HUES48 (cell line): ENCODE measurements at regions not wholly inside any gene's neighbourhood (a gene's known extent, or its start where the extent isn't known, plus 50 kb on each side); places are given as distances from the start of the nearest gene placed in this dataset.

Experiments used
- H3K27ac ChIP-seq: one replicate; pipeline ENCODE4 v1.7.0; 2013; ENCODE audit warnings: low read depth, low read length, inconsistent platforms
- H3K27me3 ChIP-seq: 2 replicates; pipeline ENCODE4 v1.6.1; 2013; ENCODE audit warnings: mild to moderate bottlenecking, low read length; ENCODE audit not compliant: control insufficient read depth, insufficient read depth
- H3K36me3 ChIP-seq: 2 replicates; pipeline ENCODE4 v1.6.1; 2013; ENCODE audit warnings: low read length; ENCODE audit not compliant: control insufficient read depth, insufficient read depth
- H3K4me1 ChIP-seq: 2 replicates; pipeline ENCODE4 v1.6.1; 2013; ENCODE audit warnings: mild to moderate bottlenecking, low read length; ENCODE audit not compliant: control insufficient read depth, insufficient read depth
- H3K4me3 ChIP-seq: 2 replicates; pipeline ENCODE4 v1.5.1; 2013; ENCODE audit warnings: mild to moderate bottlenecking, low read depth, low read length
- H3K9ac ChIP-seq: 2 replicates; pipeline ENCODE4 v1.6.1; 2013; ENCODE audit warnings: mild to moderate bottlenecking, low read depth, low read length, moderate library complexity
- H3K9me3 ChIP-seq: 2 replicates; pipeline ENCODE4 v1.6.1; 2013; ENCODE audit warnings: low read length; ENCODE audit not compliant: control insufficient read depth, insufficient read depth

DNA sequence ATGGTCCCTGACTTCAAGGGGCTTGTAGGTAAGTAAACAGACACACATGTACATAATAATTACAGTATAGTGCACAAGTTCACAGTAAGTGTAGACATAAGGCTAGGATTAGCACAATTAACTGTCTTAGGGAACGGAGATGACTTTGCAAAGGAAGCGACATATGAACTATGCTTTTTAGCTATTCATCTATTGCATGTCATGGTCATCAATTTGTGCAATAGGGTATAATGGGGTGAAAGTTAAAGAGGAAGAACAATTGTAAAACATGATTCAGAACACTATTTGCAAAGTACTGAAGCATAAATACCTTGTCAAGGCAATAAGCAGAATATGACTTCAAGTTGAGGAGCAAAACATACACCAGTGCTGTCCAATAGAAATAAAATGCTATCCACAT is 112.3 kb upstream of the SLC8A1 start:
- H3K36me3 ChIP-seq, result no peaks in the 10 kb centered on the region
- no peaks in the 10 kb centered on the region for H3K27me3 ChIP-seq
- no peak overlapping the region for H3K4me3 ChIP-seq
- no peaks in the 10 kb centered on the region for H3K9me3 ChIP-seq
- H3K9ac ChIP-seq, result no peak overlapping the region
- no peaks in the 10 kb centered on the region for H3K4me1 ChIP-seq
- no peak overlapping the region for H3K27ac ChIP-seq

DNA sequence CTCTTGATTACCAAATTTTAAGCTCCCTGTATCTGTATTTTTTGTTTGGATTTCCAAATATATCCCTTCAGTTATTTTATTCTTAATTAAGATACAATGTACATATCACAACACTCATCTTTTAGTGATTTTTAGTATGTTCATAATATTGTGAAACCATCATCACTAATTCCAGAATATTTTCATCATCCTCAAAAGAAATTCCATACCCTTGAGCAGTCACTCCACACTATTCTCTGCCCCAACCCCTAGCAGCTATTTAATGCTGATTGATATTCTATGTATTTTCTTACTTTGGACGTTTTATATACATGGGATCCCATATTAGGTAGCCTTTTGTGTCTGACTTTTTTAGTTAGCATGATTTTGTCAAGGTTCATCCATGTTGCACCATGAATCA is 127.4 kb upstream of the SLC8A1 start:
- Histone ChIP-seq H3K4me1 (no peaks in the 10 kb centered on the region), H3K27me3 (no peaks in the 10 kb centered on the region), H3K4me3 (no peak overlapping the region)

GRCh38 chr2:40584432-40584831 is 132.5 kb upstream of the SLC8A1 start:
- Histone ChIP-seq H3K4me3 (no peak overlapping the region), H3K27me3 (no peaks in the 10 kb centered on the region), H3K27ac (no peak overlapping the region), H3K9ac (no peak overlapping the region), H3K4me1 (no peaks in the 10 kb centered on the region), H3K36me3 (no peaks in the 10 kb centered on the region), H3K9me3 (no peaks in the 10 kb centered on the region)

More for the DNA sequence above, 127.4 kb upstream of the SLC8A1 start:
- Histone ChIP-seq H3K9ac (no peak overlapping the region), H3K27ac (no peak overlapping the region), H3K36me3 (no peaks in the 10 kb centered on the region), H3K9me3 (no peaks in the 10 kb centered on the region)

GRCh38 chr2:40591774-40592173 is 139.9 kb upstream of the SLC8A1 start:
- H3K36me3 ChIP-seq, result no peaks in the 10 kb centered on the region
- no peaks in the 10 kb centered on the region for H3K27me3 ChIP-seq
- H3K9me3 ChIP-seq, result no peaks in the 10 kb centered on the region
- peaks cover 10% of the 10 kb centered on the region for H3K4me1 ChIP-seq
- no peak overlapping the region for H3K9ac ChIP-seq
- H3K4me3 ChIP-seq, result no peak overlapping the region
- H3K27ac ChIP-seq, result no peak overlapping the region

GRCh38 chr2:40592218-40592617 is 140.3 kb upstream of the SLC8A1 start:
- no peaks in the 10 kb centered on the region for H3K36me3 ChIP-seq
- H3K4me3 ChIP-seq, result no peak overlapping the region
- H3K27me3 ChIP-seq, result no peaks in the 10 kb centered on the region
- H3K4me1 ChIP-seq, result peaks cover 10% of the 10 kb centered on the region
- H3K9ac ChIP-seq, result no peak overlapping the region
- no peak overlapping the region for H3K27ac ChIP-seq
- H3K9me3 ChIP-seq, result no peaks in the 10 kb centered on the region

GRCh38 chr2:40606862-40607261 is 155.0 kb upstream of the SLC8A1 start:
- H3K9ac ChIP-seq, result no peak overlapping the region
- no peaks in the 10 kb centered on the region for H3K4me1 ChIP-seq

GRCh38 chr2:40611196-40611595 is 159.3 kb upstream of the SLC8A1 start:
- no peaks in the 10 kb centered on the region for H3K36me3 ChIP-seq
- H3K4me1 ChIP-seq, result no peaks in the 10 kb centered on the region
- no peak overlapping the region for H3K9ac ChIP-seq
- no peaks in the 10 kb centered on the region for H3K27me3 ChIP-seq
- H3K9me3 ChIP-seq, result no peaks in the 10 kb centered on the region
- no peak overlapping the region for H3K27ac ChIP-seq
- H3K4me3 ChIP-seq, result no peak overlapping the region

More at GRCh38 chr2:40606862-40607261, 155.0 kb upstream of the SLC8A1 start:
- no peaks in the 10 kb centered on the region for H3K36me3 ChIP-seq
- no peak overlapping the region for H3K4me3 ChIP-seq
- H3K9me3 ChIP-seq, result no peaks in the 10 kb centered on the region
- no peaks in the 10 kb centered on the region for H3K27me3 ChIP-seq
- no peak overlapping the region for H3K27ac ChIP-seq

GRCh38 chr2:40625849-40626248 is 174.0 kb upstream of the SLC8A1 start:
- Histone ChIP-seq H3K9me3 (no peaks in the 10 kb centered on the region), H3K9ac (no peak overlapping the region), H3K27me3 (no peaks in the 10 kb centered on the region), H3K27ac (no peak overlapping the region), H3K4me3 (no peak overlapping the region), H3K4me1 (no peaks in the 10 kb centered on the region), H3K36me3 (no peaks in the 10 kb centered on the region)

GRCh38 chr2:40628556-40628955 is 176.7 kb upstream of the SLC8A1 start:
- no peaks in the 10 kb centered on the region for H3K36me3 ChIP-seq

DNA sequence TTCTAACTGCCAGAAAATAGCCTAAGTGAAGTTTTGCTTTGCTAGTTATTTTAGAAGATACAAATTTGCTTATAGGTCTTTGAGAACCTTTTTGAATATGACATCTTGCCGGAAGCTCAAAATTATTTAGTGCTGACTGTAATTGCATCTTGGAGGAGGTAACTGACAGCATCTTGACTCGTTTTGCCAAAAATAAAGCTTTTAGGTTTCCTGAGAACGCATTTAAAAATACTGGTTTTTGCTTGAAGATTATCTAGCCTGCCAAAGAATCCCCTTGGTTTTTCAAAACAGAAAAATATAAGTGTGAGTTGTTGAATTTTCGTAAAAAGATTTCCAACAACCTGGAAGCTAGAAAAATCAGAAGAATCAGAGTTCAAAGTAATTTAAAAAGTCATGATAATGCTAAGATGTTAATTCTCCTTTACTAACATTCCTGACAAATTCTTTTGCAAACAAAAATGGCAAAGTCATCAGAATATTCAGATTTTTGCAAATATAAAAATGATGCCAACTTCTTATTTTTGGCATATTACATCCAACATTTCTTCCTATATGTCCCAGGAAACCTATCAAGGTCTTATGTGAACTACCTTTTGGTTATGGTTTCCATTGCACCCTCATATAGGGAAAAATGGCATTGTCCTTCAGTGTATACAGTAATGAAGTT is 178.0 kb upstream of the SLC8A1 start:
- no peaks in the 10 kb centered on the region for H3K4me1 ChIP-seq

More at GRCh38 chr2:40628556-40628955, 176.7 kb upstream of the SLC8A1 start:
- Histone ChIP-seq H3K27me3 (no peaks in the 10 kb centered on the region), H3K9me3 (no peaks in the 10 kb centered on the region), H3K4me1 (no peaks in the 10 kb centered on the region), H3K9ac (no peak overlapping the region), H3K27ac (no peak overlapping the region), H3K4me3 (no peak overlapping the region)

DNA sequence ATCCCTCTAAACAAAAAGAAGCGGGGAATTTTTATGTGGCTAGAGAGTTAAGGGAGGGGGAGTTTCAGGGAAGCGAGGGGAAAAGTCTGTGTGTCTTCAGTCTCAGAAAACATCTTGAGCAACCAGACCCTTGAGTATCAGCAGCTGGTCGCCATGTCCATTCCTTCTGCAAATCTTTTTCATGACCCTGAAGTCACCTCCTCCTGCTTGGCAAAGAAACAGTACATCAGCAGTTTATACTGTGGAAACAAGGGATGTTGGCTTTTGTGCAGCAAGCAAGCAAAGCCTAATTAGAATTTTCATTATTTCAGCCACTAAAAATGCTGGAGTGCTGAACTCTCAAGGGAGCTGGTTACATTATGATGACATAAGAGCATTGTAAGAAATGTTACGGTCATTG is 187.4 kb upstream of the SLC8A1 start:
- Histone ChIP-seq H3K9ac (no peak overlapping the region), H3K27ac (no peak overlapping the region), H3K4me1 (no peaks in the 10 kb centered on the region)

More for the DNA sequence above, 178.0 kb upstream of the SLC8A1 start:
- H3K27ac ChIP-seq, result no peak overlapping the region
- no peaks in the 10 kb centered on the region for H3K9me3 ChIP-seq
- H3K9ac ChIP-seq, result no peak overlapping the region
- no peaks in the 10 kb centered on the region for H3K27me3 ChIP-seq
- no peak overlapping the region for H3K4me3 ChIP-seq
- H3K36me3 ChIP-seq, result no peaks in the 10 kb centered on the region

More for the DNA sequence above, 187.4 kb upstream of the SLC8A1 start:
- Histone ChIP-seq H3K36me3 (no peaks in the 10 kb centered on the region), H3K27me3 (no peaks in the 10 kb centered on the region), H3K9me3 (no peaks in the 10 kb centered on the region), H3K4me3 (no peak overlapping the region)
